GM12872 (cell line): ENCODE measurements at regions not wholly inside any gene's neighbourhood (a gene's known extent, or its start where the extent isn't known, plus 50 kb on each side); places are given as distances from the start of the nearest gene placed in this dataset.

Experiments used
- CTCF ChIP-seq: IDR thresholded peaks from 3 replicates; pipeline ENCODE4 v1.5.1; 2011; ENCODE audit warnings: low read depth, mild to moderate bottlenecking, low read length, moderate library complexity; ENCODE audit not compliant: insufficient read depth

GRCh38 chr13:34357435-34358232 is 539.7 kb downstream of the RFC3 start:
- TF ChIP-seq CTCF, result no peak

- no peak for TF ChIP-seq CTCF
These were observed 541.0 kb downstream of the RFC3 start for GRCh38 chr13:34358811-34359513.

- no peak for TF ChIP-seq CTCF
These were observed 542.8 kb downstream of the RFC3 start for GRCh38 chr13:34360702-34361101.

DNA sequence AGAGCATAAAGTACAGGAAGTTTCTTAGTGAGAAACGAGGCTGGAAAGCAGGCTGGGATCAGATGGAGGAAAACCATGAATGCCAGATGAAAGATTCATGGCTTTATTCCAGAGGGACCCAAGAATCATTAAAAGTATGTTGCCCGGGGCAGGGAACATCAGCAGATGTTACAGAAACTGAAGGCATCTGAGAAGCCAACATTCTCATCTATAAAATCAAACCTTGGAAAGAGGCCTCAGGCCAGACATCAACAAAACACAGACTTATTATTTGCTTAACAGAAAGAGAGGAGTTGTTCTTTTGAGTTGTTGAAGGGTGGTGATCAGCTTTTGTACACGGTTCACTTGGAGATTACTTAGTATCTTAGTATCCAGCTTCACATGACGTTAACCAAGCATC is 543.6 kb downstream of the RFC3 start:
- TF ChIP-seq CTCF, result no peak

DNA sequence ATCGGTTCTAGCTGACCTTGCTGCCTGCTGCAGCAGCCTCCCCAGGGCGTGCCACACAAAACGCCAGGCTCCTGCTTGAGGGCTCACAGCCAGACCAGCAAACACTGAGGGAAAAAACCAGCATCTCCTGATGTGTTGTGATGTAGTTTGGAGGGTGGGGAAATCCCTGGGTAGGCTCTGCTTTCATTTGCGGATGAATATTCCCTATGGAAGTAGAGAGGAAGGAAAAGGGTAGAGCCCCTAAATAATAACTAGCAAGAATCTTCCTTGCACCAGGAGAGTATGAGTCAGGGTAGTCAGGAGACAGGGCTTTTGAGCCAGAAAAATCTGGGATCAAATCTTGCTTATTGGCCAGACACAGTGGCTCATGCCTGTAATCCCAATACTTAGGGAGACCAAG is 545.3 kb downstream of the RFC3 start:
- no peak for TF ChIP-seq CTCF

GRCh38 chr13:34364633-34365032 is 546.7 kb downstream of the RFC3 start:
- TF ChIP-seq CTCF, result no peak

DNA sequence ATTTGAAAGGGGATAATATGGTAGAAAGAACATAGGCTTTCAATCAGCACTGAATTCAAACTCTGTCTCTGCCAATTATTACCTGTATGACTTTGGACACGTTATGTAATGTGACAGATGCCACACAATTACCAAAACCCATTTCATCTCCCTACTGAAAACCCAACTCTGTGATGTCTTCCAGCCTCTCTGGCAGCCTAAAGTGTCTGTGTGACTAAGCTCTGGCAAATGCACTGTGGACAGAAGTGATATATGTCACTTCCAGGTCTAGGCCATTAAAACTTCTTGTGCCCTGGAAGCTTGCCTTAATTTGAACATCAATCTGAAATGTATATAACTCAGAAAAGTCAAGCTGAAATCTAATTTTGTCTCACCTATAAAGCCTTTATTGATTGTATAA is 552.0 kb downstream of the RFC3 start:
- no peak for TF ChIP-seq CTCF
